Stromal cell of bone marrow (primary cell): ENCODE measurements at regions not wholly inside any gene's neighbourhood (a gene's known extent, or its start where the extent isn't known, plus 50 kb on each side); places are given as distances from the start of the nearest gene placed in this dataset.

Experiments used
- DNase-seq: peaks from one replicate; pipeline ENCODE4 v3.0.0-alpha.2; 2012; ENCODE audit warnings: low read depth

DNA sequence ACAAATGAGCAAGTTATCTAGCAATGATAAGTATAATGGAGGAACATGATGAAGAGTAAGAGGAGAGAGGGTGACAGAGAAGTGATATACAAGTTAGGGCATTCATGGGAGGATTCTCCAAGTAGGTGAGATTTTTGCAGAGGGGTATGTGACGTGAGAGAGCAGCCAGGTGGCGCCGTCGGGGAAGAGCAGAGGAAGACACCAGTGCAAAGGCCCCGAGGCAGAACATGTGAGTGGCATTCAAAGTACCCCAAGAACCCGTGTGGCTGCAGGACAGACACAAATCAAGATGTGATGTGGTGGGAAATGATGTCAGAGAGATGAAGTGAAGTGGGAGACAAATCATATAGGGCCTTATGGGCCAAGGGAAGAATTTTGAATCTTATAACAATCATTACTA, 81.8 kb upstream of the GRM7 start:
- no peak for DNase-seq

DNA sequence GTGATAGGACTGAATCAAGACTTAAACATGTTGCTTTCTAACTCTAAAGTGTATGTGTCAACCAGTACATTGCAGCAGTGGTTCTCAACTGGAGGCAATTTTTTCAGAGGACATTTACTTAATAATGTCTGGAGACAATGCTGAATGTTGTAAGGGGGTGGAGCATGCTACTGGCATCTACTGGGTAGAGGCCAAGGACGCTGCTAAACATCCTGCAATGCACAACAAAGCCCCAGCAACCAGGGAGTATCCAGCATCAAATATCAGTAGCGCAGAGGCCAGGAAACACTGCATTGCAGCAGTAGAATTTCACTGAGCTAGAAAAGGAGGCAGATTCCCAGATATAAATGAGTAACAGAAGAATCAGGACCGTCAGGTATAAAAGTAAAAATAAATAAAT, 79.8 kb upstream of the GRM7 start:
- DNase-seq, result no peak

DNA sequence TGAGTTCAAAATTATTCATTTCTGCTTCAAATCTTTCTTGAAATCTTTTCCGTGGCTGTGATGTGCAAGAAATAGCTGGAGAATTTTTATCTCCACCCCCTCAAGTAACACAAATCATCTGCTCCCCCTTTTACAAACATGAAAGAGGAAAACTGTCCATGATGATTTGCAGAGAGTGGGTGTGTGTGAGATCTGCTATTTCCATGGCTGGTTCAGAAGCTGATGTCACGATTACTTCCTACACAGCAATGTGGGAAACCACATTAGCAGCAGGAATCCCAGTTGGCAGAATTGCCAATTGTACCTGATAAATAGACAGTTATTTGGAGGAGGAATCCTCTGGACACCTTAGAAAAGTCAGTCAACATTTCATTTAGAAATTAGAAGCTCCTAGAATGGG, 75.2 kb upstream of the GRM7 start:
- DNase-seq, result no peak

DNA sequence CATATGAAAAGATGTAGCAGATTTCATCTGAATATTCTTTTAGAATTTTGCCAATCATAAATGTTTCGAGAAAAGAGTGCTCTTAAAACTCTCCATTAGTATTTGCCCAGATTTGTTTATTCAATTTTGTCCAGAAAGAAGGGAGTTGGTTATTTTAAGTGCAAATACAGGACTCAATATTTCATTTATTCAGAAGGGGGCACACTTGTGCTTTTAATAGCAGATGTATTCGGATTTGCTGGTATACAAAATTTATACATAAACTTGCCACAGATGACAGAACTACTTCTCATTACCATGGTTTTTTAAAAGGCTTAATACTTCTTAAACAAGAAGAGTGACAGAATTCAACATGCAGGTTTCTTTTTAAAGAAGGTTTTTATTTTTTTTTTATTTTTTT, 69.8 kb upstream of the GRM7 start:
- no peak for DNase-seq

DNA sequence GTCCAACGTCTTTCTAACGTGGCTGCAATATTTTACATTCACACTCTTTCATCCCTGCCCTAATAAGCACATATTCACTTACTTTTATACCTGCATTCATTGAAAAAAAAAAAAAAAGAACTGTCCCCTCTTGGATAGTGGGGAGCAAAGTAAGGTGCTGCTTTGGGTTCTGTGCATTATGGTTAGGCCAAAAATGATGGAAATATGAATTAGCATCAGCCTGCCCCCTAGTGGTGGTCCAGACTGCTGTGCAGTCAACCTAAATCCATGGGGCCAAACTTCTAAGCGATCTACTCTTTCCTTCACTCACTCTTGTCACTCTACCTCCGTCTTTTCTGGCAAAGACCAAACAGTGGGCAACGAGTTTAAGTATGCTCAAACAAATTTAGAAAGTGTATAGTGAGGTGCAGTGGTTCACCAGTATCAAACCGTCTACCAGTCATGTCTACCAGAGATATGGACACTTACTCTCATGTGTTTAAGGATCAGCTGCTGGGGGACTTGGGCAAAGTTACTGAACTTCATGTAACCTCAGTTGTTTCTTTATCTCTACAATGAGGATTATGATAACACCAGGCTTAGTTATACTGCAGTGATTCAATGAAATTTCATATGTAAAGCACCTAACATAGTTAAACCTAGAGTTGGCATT, 61.5 kb upstream of the GRM7 start:
- no peak for DNase-seq

DNA sequence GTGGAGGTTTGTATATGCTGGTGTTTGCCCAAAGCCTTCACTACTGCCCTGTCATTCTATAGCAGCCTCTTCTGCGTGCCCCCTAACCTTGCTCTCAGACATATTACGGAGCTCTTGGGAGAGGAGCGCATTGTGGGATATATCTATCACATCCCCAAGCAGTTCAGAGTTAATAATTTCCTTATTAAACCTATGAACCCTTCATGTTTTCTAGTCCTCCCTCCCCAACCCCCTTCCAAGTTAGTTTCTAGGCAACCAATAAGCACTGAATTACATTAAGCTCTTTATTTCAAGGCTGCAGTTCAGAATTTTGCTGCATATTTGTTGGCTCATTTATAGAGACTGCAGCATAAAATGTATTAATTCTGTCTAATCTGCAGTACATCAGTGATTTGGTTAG, 57.3 kb upstream of the GRM7 start:
- DNase-seq, result no peak

DNA sequence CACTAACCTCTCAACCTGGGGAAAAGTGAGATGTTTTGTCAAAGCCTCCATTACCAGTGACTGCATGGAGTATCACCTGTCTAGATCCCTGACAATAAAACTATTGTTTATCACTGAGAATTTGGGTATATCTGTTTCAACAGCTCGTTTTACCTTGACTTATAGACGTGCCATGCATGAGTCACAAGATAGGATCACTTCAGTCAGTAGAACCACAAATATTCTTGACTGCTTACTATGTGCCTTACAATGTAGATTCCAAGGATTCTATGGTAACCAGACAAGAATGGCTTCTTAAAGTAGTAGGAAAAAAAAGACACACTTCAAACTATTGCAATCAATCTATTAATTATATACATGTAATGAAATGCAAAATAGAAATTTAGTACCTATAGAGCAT, 55.7 kb upstream of the GRM7 start:
- DNase-seq, result no peak

DNA sequence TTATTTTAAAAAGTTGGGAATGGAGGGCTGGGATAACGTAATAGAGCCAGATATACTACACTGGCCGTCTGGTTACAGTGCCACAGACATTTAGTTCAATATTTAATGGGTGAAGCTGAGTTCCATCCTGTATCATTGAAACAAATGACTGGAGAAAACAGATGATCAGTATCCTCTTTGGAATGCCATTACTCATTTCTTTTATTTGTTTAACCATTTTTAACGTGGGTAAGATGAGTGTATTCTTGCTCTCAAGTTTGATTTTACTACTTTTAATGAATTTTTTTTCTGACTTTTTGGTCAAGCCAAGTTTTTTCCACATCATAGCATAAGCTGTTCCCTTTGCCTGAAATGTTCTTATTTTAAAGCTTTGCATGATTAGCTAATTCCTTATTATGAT, 53.9 kb upstream of the GRM7 start:
- DNase-seq, result no peak

DNA sequence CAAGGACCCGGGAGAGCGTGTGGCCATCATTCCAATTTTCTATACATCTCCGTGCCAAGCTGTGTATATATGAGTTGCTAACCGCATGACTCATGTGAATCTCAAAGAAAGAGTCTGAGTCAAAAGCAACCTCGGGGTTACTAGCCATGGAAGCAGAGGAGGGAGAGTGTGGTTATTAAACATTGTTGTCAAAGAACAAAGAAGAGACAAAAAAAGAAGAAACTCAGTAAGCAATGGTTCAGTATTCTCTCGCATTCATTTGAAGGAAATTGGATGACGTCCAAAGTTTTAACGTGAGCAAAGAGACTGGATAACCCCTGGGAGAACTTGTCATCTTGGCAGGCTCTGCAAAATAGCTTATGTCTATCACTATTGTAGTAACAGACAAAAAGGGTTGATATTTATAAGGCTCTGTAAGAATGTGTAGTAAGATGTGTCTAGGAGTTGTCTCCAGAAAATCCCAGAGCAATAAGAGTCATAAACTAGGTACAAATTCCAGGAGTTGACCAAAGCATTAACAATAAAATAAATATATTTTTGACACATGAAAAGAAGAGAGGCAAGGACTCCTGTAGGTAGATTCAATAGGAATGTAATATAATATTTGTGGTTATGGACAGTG, 52.8 kb upstream of the GRM7 start:
- DNase-seq, result no peak

DNA sequence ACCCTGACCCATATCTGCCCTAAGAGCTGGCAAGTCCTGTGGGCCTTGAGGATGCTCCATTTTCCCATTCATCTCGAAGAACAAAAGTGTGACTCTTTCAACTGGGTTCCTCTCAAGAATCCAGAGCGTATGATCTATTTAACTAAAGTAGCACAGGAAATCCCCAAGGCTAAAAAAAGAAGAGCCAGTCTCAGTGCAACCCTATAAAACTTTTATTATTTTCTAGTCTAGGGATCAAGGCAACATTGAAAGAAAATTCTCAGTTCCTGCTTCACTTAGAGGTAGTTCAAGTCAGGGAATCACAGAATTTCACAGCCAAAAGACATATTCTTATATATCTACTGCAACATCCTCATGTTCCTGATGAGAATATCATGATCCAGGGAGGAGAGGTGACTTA, 51.6 kb upstream of the GRM7 start:
- no peak for DNase-seq
